GM18868 (cell line): ENCODE measurements at regions not wholly inside any gene's neighbourhood (a gene's known extent, or its start where the extent isn't known, plus 50 kb on each side); places are given as distances from the start of the nearest gene placed in this dataset.
"Not testable (repeated sequence)": the region's sequence is repeated elsewhere in the genome, so short reads cannot be mapped to it uniquely, and the experiment has no call there.

Experiments used
- ATAC-seq: cut with Tn5 transposase; IDR thresholded peaks from one replicate; pipeline ENCODE4 v1.9.1; 2021; ENCODE audit warnings: mild to moderate bottlenecking, moderate library complexity; ENCODE audit not compliant: unreplicated experiment

- peak; percentile 100 for ATAC-seq
Observed at GRCh38 chr9:64016845-64017406, 1268.1 kb downstream of the FOXD4L5 start.

GRCh38 chr9:64016246-64016645 is 1268.8 kb downstream of the FOXD4L5 start:
- not testable (repeated sequence) for ATAC-seq

GRCh38 chr9:64015136-64015535 is 1269.9 kb downstream of the FOXD4L5 start:
- ATAC-seq: no peak

GRCh38 chr9:64014386-64015091 is 1270.5 kb downstream of the FOXD4L5 start:
- not testable (repeated sequence) for ATAC-seq

DNA sequence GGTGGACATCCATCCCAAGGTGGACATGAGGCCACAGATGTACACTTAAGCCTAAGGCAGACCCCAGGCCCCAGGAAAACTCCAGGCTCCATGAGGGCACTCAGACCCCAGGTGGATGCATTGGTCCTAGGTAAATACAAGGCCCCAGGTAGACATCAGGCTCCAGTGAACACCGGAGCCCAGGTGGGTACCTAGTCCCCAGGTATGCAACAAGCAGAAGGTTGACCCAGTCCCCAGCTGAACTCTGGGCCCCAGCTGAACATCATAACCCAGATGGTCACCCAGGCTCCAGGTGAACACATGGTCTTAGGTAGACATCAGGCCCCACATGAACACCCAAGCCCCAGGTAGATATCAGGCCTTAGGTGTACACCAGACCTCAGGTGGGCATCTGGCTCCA is 1271.9 kb downstream of the FOXD4L5 start:
- not testable (repeated sequence) for ATAC-seq

GRCh38 chr9:64012014-64012413 is 1273.0 kb downstream of the FOXD4L5 start:
- not testable (repeated sequence) for ATAC-seq

GRCh38 chr9:63979741-63980140 is 1305.3 kb downstream of the FOXD4L5 start:
- not testable (repeated sequence) for ATAC-seq
